ENCODE measurements at regions not wholly inside any gene's neighbourhood (a gene's known extent, or its start where the extent isn't known, plus 50 kb on each side); places are given as distances from the start of the nearest gene placed in this dataset.

GRCh38 chr2:215579809-215580208 is 143.9 kb upstream of the FN1 start:
- Histone ChIP-seq H3K4me1 (ENCODE audit: control insufficient read depth, insufficient read depth, low read length) (no peaks in the 10 kb centered on the region), H3K27me3 (ENCODE audit: control insufficient read depth, insufficient read depth, low read length) (no peaks in the 10 kb centered on the region), H3K36me3 (ENCODE audit: control insufficient read depth, insufficient read depth, low read length) (no peaks in the 10 kb centered on the region), H3K27ac (ENCODE audit: low read length) (no peak overlapping the region), H3K4me3 (ENCODE audit: low read length) (no peak overlapping the region), H3K9me3 (ENCODE audit: control insufficient read depth, insufficient read depth, low read length) (no peaks in the 10 kb centered on the region)
- no peak for TF ChIP-seq CTCF (IDR thresholded peaks at IDR 0.05)
- DNase-seq (no peak), ATAC-seq (no peak)
- Mint-ChIP-seq H3K4me3 (no peak overlapping the region), H3K27me3 (ENCODE audit: low read depth in 2 of 2) (no peaks in the 10 kb centered on the region), H3K27ac (no peak overlapping the region), H3K9me3 (no peaks in the 10 kb centered on the region), H3K36me3 (no peaks in the 10 kb centered on the region), H3K4me1 (no peaks in the 10 kb centered on the region)
- WGBS (ENCODE audit: insufficient coverage), result 46% methylated on average over 3 of the region's 3 CpGs
- intact Hi-C loops (cut with micrococcal nuclease), result no loop called here

- H3K4me1 ChIP-seq (ENCODE audit: control insufficient read depth, insufficient read depth, low read length), result no peaks in the 10 kb centered on the region
- H3K27ac ChIP-seq (ENCODE audit: low read length), result no peak overlapping the region
- Mint-ChIP-seq H3K27ac (no peak overlapping the region), H3K27me3 (ENCODE audit: low read depth in 2 of 2) (no peaks in the 10 kb centered on the region), H3K9me3 (no peaks in the 10 kb centered on the region), H3K4me3 (no peak overlapping the region), H3K36me3 (no peaks in the 10 kb centered on the region), H3K4me1 (no peaks in the 10 kb centered on the region)
- no peak for TF ChIP-seq CTCF (IDR thresholded peaks at IDR 0.05)
- no peaks in the 10 kb centered on the region for H3K36me3 ChIP-seq (ENCODE audit: control insufficient read depth, insufficient read depth, low read length)
- intact Hi-C loops (cut with micrococcal nuclease), result no loop called here
- H3K4me3 ChIP-seq (ENCODE audit: low read length), result no peak overlapping the region
- no peaks in the 10 kb centered on the region for H3K9me3 ChIP-seq (ENCODE audit: control insufficient read depth, insufficient read depth, low read length)
- no peaks in the 10 kb centered on the region for H3K27me3 ChIP-seq (ENCODE audit: control insufficient read depth, insufficient read depth, low read length)
- DNase-seq, result no peak
- ATAC-seq, result no peak
Measured at GRCh38 chr2:215577356-215577755, 141.5 kb upstream of the FN1 start.

- Mint-ChIP-seq H3K27ac (no peak overlapping the region), H3K27me3 (ENCODE audit: low read depth in 2 of 2) (no peaks in the 10 kb centered on the region), H3K36me3 (no peaks in the 10 kb centered on the region), H3K4me3 (no peak overlapping the region), H3K9me3 (no peaks in the 10 kb centered on the region), H3K4me1 (no peaks in the 10 kb centered on the region)
- intact Hi-C loops (cut with micrococcal nuclease), result no loop called here
- Histone ChIP-seq H3K36me3 (ENCODE audit: control insufficient read depth, insufficient read depth, low read length) (no peaks in the 10 kb centered on the region), H3K9me3 (ENCODE audit: control insufficient read depth, insufficient read depth, low read length) (no peaks in the 10 kb centered on the region), H3K4me1 (ENCODE audit: control insufficient read depth, insufficient read depth, low read length) (no peaks in the 10 kb centered on the region), H3K27me3 (ENCODE audit: control insufficient read depth, insufficient read depth, low read length) (no peaks in the 10 kb centered on the region), H3K27ac (ENCODE audit: low read length) (no peak overlapping the region), H3K4me3 (ENCODE audit: low read length) (no peak overlapping the region)
- DNase-seq (no peak), ATAC-seq (no peak)
- WGBS (ENCODE audit: insufficient coverage), result 88% methylated on average over 2 of the region's 3 CpGs
- no peak for TF ChIP-seq CTCF (IDR thresholded peaks at IDR 0.05)
Measured at GRCh38 chr2:215576572-215576971, 140.7 kb upstream of the FN1 start.

- Mint-ChIP-seq H3K4me1 (no peaks in the 10 kb centered on the region), H3K27me3 (ENCODE audit: low read depth in 2 of 2) (peaks cover 0 to 3% of the 10 kb centered on the region in 2 donors)
Measured at GRCh38 chr2:215573496-215573895, 137.6 kb upstream of the FN1 start.

More at GRCh38 chr2:215573496-215573895, 137.6 kb upstream of the FN1 start:
- H3K9me3 ChIP-seq (ENCODE audit: control insufficient read depth, insufficient read depth, low read length), result no peaks in the 10 kb centered on the region
- H3K4me3 Mint-ChIP-seq, result no peak overlapping the region
- no peaks in the 10 kb centered on the region for H3K27me3 ChIP-seq (ENCODE audit: control insufficient read depth, insufficient read depth, low read length)
- no peaks in the 10 kb centered on the region for H3K4me1 ChIP-seq (ENCODE audit: control insufficient read depth, insufficient read depth, low read length)
- H3K4me3 ChIP-seq (ENCODE audit: low read length), result no peak overlapping the region
- DNase-seq (no peak), ATAC-seq (no peak)
- H3K36me3 ChIP-seq (ENCODE audit: control insufficient read depth, insufficient read depth, low read length), result no peaks in the 10 kb centered on the region
- no peaks in the 10 kb centered on the region for H3K36me3 Mint-ChIP-seq
- H3K9me3 Mint-ChIP-seq, result no peaks in the 10 kb centered on the region
- H3K27ac ChIP-seq (ENCODE audit: low read length), result no peak overlapping the region
- H3K27ac Mint-ChIP-seq, result no peak overlapping the region
- intact Hi-C loops (cut with micrococcal nuclease), result no loop called here
- TF ChIP-seq CTCF (IDR thresholded peaks at IDR 0.05), result no peak

Measured in natural killer cell (primary cell).